Ascending aorta (tissue), 2 donors: ENCODE measurements at regions not wholly inside any gene's neighbourhood (a gene's known extent, or its start where the extent isn't known, plus 50 kb on each side); places are given as distances from the start of the nearest gene placed in this dataset.

ENCODE experiments used
- DNase-seq, 2 donors: peaks; one replicate each; pipeline ENCODE4 v3.0.0-alpha.2; 2019; ENCODE audit warnings: low spot score in 2 of 2
- H3K27ac ChIP-seq, 2 donors: fragments of 200-600 bp; sonication (generic); one replicate each; pipeline ENCODE4 v1.5.1; 2016 to 2017; ENCODE audit warnings: mild to moderate bottlenecking in 1 of 2
- H3K27me3 ChIP-seq: fragments of 200-600 bp; sonication (generic); one replicate; pipeline ENCODE4 v1.5.1; 2017
- H3K36me3 ChIP-seq, 2 donors: fragments of 200-600 bp; sonication (generic); one replicate each; pipeline ENCODE4 v1.5.1; 2016
- H3K4me1 ChIP-seq, 2 donors: fragments of 200-600 bp; sonication (generic); one replicate each; pipeline ENCODE4 v1.5.1; 2016 to 2017; ENCODE audit warnings: mild to moderate bottlenecking in 1 of 2
- H3K4me3 ChIP-seq, 2 donors: fragments of 200-600 bp; sonication (generic); one replicate each; pipeline ENCODE4 v1.5.1; 2016 to 2017; ENCODE audit warnings: mild to moderate bottlenecking in 1 of 2
- H3K9me3 ChIP-seq, 2 donors: fragments of 200-600 bp; sonication (generic); one replicate each; pipeline ENCODE4 v1.5.1; 2016
- CTCF ChIP-seq, 3 experiments: fragments of 200-600 bp in 2 of 3; fragments of 450-650 bp in 1 of 3; sonication (generic) in 2 of 3; IDR thresholded peaks; one replicate each; pipeline ENCODE4 v1.5.1; 2016 to 2019; ENCODE audit warnings: antibody characterized with exemption in 3 of 3, mild to moderate bottlenecking in 1 of 3, moderate library complexity in 1 of 3
- intact Hi-C: fragments of 100-400 bp; cut with DNase I; formaldehyde crosslinking; loops from one replicate; pipeline ENCODE4 v1.15.1; 2023

- Histone ChIP-seq H3K27ac (no peak overlapping the region), H3K27me3 (no peaks in the 10 kb centered on the region), H3K36me3 (no peaks in the 10 kb centered on the region), H3K4me1 (peaks cover 0 to 2% of the 10 kb centered on the region in 2 donors), H3K9me3 (no peaks in the 10 kb centered on the region), H3K4me3 (no peak overlapping the region)
- DNase-seq: no peak
- TF ChIP-seq CTCF (IDR thresholded peaks at IDR 0.05): no peak
- intact Hi-C loops: no loop called here
Measured at GRCh38 chr13:40181203-40181845, 485.1 kb downstream of the FOXO1 start.

- no peaks in the 10 kb centered on the region for H3K27me3 ChIP-seq
- no peaks in the 10 kb centered on the region for H3K36me3 ChIP-seq
- no peaks in the 10 kb centered on the region for H3K9me3 ChIP-seq
- no peak for DNase-seq
- no peak for TF ChIP-seq CTCF (IDR thresholded peaks at IDR 0.05)
- intact Hi-C loops: no loop called here
- peaks cover 0 to 2% of the 10 kb centered on the region in 2 donors for H3K4me1 ChIP-seq
- no peak overlapping the region for H3K4me3 ChIP-seq
- no peak overlapping the region for H3K27ac ChIP-seq
Measured at GRCh38 chr13:40182591-40182990, 483.9 kb downstream of the FOXO1 start.

GRCh38 chr13:40185414-40185813 is 481.0 kb downstream of the FOXO1 start:
- intact Hi-C loops: no loop called here
- H3K27me3 ChIP-seq: no peaks in the 10 kb centered on the region
- H3K27ac ChIP-seq: peak overlapping the region in 1 of 2 donors; percentile 19
- no peaks in the 10 kb centered on the region for H3K36me3 ChIP-seq
- no peak for DNase-seq
- peaks cover 9 to 14% of the 10 kb centered on the region in 2 donors for H3K4me1 ChIP-seq
- no peaks in the 10 kb centered on the region for H3K9me3 ChIP-seq
- no peak overlapping the region for H3K4me3 ChIP-seq
- TF ChIP-seq CTCF (IDR thresholded peaks at IDR 0.05): no peak

- no peaks in the 10 kb centered on the region for H3K36me3 ChIP-seq
- no peak overlapping the region for H3K4me3 ChIP-seq
- H3K9me3 ChIP-seq: no peaks in the 10 kb centered on the region
- no peak overlapping the region for H3K27ac ChIP-seq
- no peak for TF ChIP-seq CTCF (IDR thresholded peaks at IDR 0.05)
- no peaks in the 10 kb centered on the region for H3K27me3 ChIP-seq
- peaks cover 16 to 21% of the 10 kb centered on the region in 2 donors for H3K4me1 ChIP-seq
- DNase-seq: no peak
- intact Hi-C loops: no loop called here
Measured at GRCh38 chr13:40186041-40186440, 480.4 kb downstream of the FOXO1 start.

GRCh38 chr13:40186626-40187323 is 479.7 kb downstream of the FOXO1 start:
- intact Hi-C loops: no loop called here
- Histone ChIP-seq H3K9me3 (no peaks in the 10 kb centered on the region), H3K4me3 (no peak overlapping the region), H3K4me1 (peaks cover 23 to 28% of the 10 kb centered on the region in 2 donors), H3K27me3 (no peaks in the 10 kb centered on the region), H3K36me3 (no peaks in the 10 kb centered on the region), H3K27ac (no peak overlapping the region)
- no peak for DNase-seq
- no peak for TF ChIP-seq CTCF (IDR thresholded peaks at IDR 0.05)
